ENCODE measurements at regions not wholly inside any gene's neighbourhood (a gene's known extent, or its start where the extent isn't known, plus 50 kb on each side); places are given as distances from the start of the nearest gene placed in this dataset.

DNA sequence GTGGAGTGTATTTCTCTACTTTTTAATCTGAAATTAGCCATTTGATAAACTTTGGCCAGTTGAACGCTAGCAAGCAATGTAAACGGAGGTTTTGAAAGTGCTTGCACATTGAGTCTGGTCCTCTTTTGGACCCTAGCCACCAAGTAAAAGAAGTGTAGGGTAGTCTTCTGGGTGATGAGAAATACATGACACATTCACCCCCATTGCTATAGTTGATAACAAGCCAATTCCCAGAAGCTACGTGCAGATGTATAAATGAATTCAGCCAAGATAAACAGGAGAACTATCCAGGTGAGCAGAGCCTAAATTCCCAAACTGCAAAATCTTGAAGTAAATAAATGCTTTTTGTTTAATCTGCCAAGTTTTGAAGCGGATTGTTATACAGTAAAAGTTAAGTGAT, 965.4 kb upstream of the GRIA3 start:
- DNase-seq (ENCODE audit: low read depth in 1 of 2, low spot score in 1 of 2) (no peak), ATAC-seq (no peak), FAIRE-seq (no peak)
- TF ChIP-seq BHLHE40 (IDR thresholded peaks at IDR 0.05; ENCODE audit: low read depth, low read length) (no peak), POLR2A (IDR thresholded peaks at IDR 0.05; ENCODE audit: low read length) (no peak), HOXA7 (CRISPR knock-in tag; IDR thresholded peaks at IDR 0.05) (no peak), NFE2L2 (conservative IDR thresholded peaks at IDR 0.05; ENCODE audit: low read length) (no peak), NPAS2 (CRISPR knock-in tag; IDR thresholded peaks at IDR 0.05; ENCODE audit: borderline replicate concordance) (no peak), EP300 (IDR thresholded peaks at IDR 0.05) (no peak), MYC (IDR thresholded peaks at IDR 0.05; ENCODE audit: borderline replicate concordance, low read length) (no peak), CBX8 (IDR thresholded peaks at IDR 0.05) (no peak), RFX5 (IDR thresholded peaks at IDR 0.05) (no peak), EHF (CRISPR knock-in tag; IDR thresholded peaks at IDR 0.05) (no peak), PHF8 (IDR thresholded peaks at IDR 0.05; ENCODE audit: borderline replicate concordance, low read depth) (no peak), CHD2 (IDR thresholded peaks at IDR 0.05; ENCODE audit: low read length, partially characterized antibody) (no peak), ZC3H11A (IDR thresholded peaks at IDR 0.05) (no peak), HEYL (CRISPR knock-in tag; IDR thresholded peaks at IDR 0.05) (no peak)
- TF ChIP-seq, protein P1, sequence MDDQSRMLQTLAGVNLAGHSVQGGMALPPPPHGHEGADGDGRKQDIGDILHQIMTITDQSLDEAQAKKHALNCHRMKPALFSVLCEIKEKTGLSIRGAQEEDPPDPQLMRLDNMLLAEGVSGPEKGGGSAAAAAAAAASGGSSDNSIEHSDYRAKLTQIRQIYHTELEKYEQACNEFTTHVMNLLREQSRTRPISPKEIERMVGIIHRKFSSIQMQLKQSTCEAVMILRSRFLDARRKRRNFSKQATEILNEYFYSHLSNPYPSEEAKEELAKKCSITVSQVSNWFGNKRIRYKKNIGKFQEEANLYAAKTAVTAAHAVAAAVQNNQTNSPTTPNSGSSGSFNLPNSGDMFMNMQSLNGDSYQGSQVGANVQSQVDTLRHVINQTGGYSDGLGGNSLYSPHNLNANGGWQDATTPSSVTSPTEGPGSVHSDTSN (IDR thresholded peaks at IDR 0.05) = no peak
- TF ChIP-seq, protein P2, sequence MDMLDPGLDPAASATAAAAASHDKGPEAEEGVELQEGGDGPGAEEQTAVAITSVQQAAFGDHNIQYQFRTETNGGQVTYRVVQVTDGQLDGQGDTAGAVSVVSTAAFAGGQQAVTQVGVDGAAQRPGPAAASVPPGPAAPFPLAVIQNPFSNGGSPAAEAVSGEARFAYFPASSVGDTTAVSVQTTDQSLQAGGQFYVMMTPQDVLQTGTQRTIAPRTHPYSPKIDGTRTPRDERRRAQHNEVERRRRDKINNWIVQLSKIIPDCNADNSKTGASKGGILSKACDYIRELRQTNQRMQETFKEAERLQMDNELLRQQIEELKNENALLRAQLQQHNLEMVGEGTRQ (IDR thresholded peaks at IDR 0.05) = no peak
- TF ChIP-seq, protein P3, sequence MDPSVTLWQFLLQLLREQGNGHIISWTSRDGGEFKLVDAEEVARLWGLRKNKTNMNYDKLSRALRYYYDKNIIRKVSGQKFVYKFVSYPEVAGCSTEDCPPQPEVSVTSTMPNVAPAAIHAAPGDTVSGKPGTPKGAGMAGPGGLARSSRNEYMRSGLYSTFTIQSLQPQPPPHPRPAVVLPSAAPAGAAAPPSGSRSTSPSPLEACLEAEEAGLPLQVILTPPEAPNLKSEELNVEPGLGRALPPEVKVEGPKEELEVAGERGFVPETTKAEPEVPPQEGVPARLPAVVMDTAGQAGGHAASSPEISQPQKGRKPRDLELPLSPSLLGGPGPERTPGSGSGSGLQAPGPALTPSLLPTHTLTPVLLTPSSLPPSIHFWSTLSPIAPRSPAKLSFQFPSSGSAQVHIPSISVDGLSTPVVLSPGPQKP (IDR thresholded peaks at IDR 0.05; ENCODE audit: low read depth, low read length) = no peak
- TF ChIP-seq, protein P4, sequence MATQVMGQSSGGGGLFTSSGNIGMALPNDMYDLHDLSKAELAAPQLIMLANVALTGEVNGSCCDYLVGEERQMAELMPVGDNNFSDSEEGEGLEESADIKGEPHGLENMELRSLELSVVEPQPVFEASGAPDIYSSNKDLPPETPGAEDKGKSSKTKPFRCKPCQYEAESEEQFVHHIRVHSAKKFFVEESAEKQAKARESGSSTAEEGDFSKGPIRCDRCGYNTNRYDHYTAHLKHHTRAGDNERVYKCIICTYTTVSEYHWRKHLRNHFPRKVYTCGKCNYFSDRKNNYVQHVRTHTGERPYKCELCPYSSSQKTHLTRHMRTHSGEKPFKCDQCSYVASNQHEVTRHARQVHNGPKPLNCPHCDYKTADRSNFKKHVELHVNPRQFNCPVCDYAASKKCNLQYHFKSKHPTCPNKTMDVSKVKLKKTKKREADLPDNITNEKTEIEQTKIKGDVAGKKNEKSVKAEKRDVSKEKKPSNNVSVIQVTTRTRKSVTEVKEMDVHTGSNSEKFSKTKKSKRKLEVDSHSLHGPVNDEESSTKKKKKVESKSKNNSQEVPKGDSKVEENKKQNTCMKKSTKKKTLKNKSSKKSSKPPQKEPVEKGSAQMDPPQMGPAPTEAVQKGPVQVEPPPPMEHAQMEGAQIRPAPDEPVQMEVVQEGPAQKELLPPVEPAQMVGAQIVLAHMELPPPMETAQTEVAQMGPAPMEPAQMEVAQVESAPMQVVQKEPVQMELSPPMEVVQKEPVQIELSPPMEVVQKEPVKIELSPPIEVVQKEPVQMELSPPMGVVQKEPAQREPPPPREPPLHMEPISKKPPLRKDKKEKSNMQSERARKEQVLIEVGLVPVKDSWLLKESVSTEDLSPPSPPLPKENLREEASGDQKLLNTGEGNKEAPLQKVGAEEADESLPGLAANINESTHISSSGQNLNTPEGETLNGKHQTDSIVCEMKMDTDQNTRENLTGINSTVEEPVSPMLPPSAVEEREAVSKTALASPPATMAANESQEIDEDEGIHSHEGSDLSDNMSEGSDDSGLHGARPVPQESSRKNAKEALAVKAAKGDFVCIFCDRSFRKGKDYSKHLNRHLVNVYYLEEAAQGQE (IDR thresholded peaks at IDR 0.05) = no peak
- H3K4me3 ChIP-seq = no peak overlapping the region
- 7% methylated on average over 4 of the region's 4 CpGs for WGBS (ENCODE audit: missing lambda C conversion rate)
- H3K27ac ChIP-seq = no peak overlapping the region
- H3K4me1 ChIP-seq = no peaks in the 10 kb centered on the region
- ChIA-PET POLR2A (no interaction called here), CTCF (interaction anchor here (1.1 kb wide), 1 partner anchor 19 kb away, joined by 3 read pairs; no protein-coding TSS in a partner anchor)
- no peaks in the 10 kb centered on the region for H3K9me3 ChIP-seq
- H3K4me2 ChIP-seq = no peak overlapping the region

DNA sequence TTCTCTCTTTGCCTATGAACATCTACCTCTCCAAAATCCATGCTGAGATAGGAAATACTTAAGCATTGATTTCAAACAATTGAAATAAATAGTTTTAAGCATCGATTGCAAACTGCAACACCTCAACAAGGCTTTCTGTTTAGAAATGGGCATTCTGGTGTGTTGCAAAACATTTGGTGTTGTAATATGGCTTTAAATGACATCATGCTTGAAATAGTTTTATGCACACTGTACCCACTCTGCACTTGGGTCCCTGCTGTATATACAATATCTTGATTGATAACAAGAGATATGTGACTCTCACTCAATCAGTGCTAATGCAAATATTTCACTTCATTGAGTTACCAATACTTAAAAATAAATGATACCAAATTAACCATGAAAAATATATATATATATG, 964.9 kb upstream of the GRIA3 start:
- ChIA-PET POLR2A (no interaction called here), CTCF (interaction anchor here (1.1 kb wide), 1 partner anchor 18 kb away, joined by 3 read pairs; no protein-coding TSS in a partner anchor)
- no peak overlapping the region for H3K4me2 ChIP-seq
- no peak for DNase-seq (ENCODE audit: low read depth in 1 of 2, low spot score in 1 of 2)
- WGBS (ENCODE audit: missing lambda C conversion rate) = 6% methylated on average over 1 of the region's 1 CpG
- H3K4me1 ChIP-seq = no peaks in the 10 kb centered on the region
- no peak for ATAC-seq
- H3K4me3 ChIP-seq = no peak overlapping the region
- no peak for TF ChIP-seq HDAC2 (IDR thresholded peaks at IDR 0.05)
- no peak for TF ChIP-seq ZFP36 (IDR thresholded peaks at IDR 0.05; ENCODE audit: borderline replicate concordance, partially characterized antibody)
- no peak overlapping the region for H3K27ac ChIP-seq
- no peaks in the 10 kb centered on the region for H3K9me3 ChIP-seq
- no peak for FAIRE-seq
